ENCODE measurements at regions not wholly inside any gene's neighbourhood (a gene's known extent, or its start where the extent isn't known, plus 50 kb on each side); places are given as distances from the start of the nearest gene placed in this dataset.
A peak's percentile ranks its signal among the peaks of the same experiment; 100 is the strongest.
"Not testable (repeated sequence)": the region's sequence is repeated elsewhere in the genome, so short reads cannot be mapped to it uniquely, and the experiment has no call there.

GRCh38 chr10:61010863-61011262, 66.9 kb upstream of the RHOBTB1 start:
- no peak for DNase-seq (ENCODE audit: extremely low spot score in 2 of 2)
- no peak overlapping the region for H3K4me3 ChIP-seq
- no peak for TF ChIP-seq POLR2AphosphoS5 (IDR thresholded peaks at IDR 0.05; ENCODE audit: insufficient read depth in 1 of 2, low read depth in 1 of 2)
- no peak for TF ChIP-seq POLR2A (IDR thresholded peaks at IDR 0.05)
- no peak for TF ChIP-seq CTCF (IDR thresholded peaks at IDR 0.05)
- no peaks in the 10 kb centered on the region for H3K36me3 ChIP-seq
- H3K27ac ChIP-seq = no peak overlapping the region
- H3K27me3 ChIP-seq = no peaks in the 10 kb centered on the region
- H3K9me3 ChIP-seq = no peaks in the 10 kb centered on the region
- no peaks in the 10 kb centered on the region for H3K4me1 ChIP-seq
- intact Hi-C loops (cut with DNase I) = no loop called here

GRCh38 chr10:61003069-61003468, 59.1 kb upstream of the RHOBTB1 start:
- H3K9me3 ChIP-seq; H3K36me3 ChIP-seq; intact Hi-C loops (cut with DNase I): not testable (repeated sequence)

GRCh38 chr10:61001731-61002122, 57.7 kb upstream of the RHOBTB1 start:
- H3K27ac ChIP-seq = no peak overlapping the region

More at GRCh38 chr10:61003069-61003468, 59.1 kb upstream of the RHOBTB1 start:
- not testable (repeated sequence) for H3K4me1 ChIP-seq; H3K27me3 ChIP-seq; H3K27ac ChIP-seq; H3K4me3 ChIP-seq; DNase-seq (ENCODE audit: extremely low spot score in 2 of 2)

GRCh38 chr10:61000769-61001730, 57.1 kb upstream of the RHOBTB1 start:
- H3K27ac ChIP-seq = no peak overlapping the region
- intact Hi-C loops (cut with DNase I) = no loop called here

More at GRCh38 chr10:61001731-61002122, 57.7 kb upstream of the RHOBTB1 start:
- Histone ChIP-seq H3K4me3 (peak overlapping the region; percentile 51 to 63), H3K4me1 (peaks cover 6% of the 10 kb centered on the region), H3K9me3 (no peaks in the 10 kb centered on the region), H3K36me3 (no peaks in the 10 kb centered on the region), H3K27me3 (no peaks in the 10 kb centered on the region)
- TF ChIP-seq POLR2A (IDR thresholded peaks at IDR 0.05) (no peak), POLR2AphosphoS5 (IDR thresholded peaks at IDR 0.05; ENCODE audit: insufficient read depth in 1 of 2, low read depth in 1 of 2) (no peak), CTCF (IDR thresholded peaks at IDR 0.05) (no peak)
- DNase-seq (ENCODE audit: extremely low spot score in 2 of 2) = no peak
- intact Hi-C loops (cut with DNase I) = no loop called here

GRCh38 chr10:60998932-60999331, 54.9 kb upstream of the RHOBTB1 start:
- no peaks in the 10 kb centered on the region for H3K36me3 ChIP-seq
- H3K9me3 ChIP-seq = no peaks in the 10 kb centered on the region
- no peak for TF ChIP-seq CTCF (IDR thresholded peaks at IDR 0.05)
- TF ChIP-seq POLR2AphosphoS5 (IDR thresholded peaks at IDR 0.05; ENCODE audit: insufficient read depth in 1 of 2, low read depth in 1 of 2) = no peak
- no peak for TF ChIP-seq POLR2A (IDR thresholded peaks at IDR 0.05)
- intact Hi-C loops (cut with DNase I) = no loop called here
- peaks cover 6% of the 10 kb centered on the region for H3K4me1 ChIP-seq
- H3K27ac ChIP-seq = no peak overlapping the region
- H3K4me3 ChIP-seq = no peak overlapping the region
- no peaks in the 10 kb centered on the region for H3K27me3 ChIP-seq
- no peak for DNase-seq (ENCODE audit: extremely low spot score in 2 of 2)

More at GRCh38 chr10:61000769-61001730, 57.1 kb upstream of the RHOBTB1 start:
- TF ChIP-seq POLR2A (IDR thresholded peaks at IDR 0.05) (no peak), POLR2AphosphoS5 (IDR thresholded peaks at IDR 0.05; ENCODE audit: insufficient read depth in 1 of 2, low read depth in 1 of 2) (no peak), CTCF (IDR thresholded peaks at IDR 0.05) (no peak)
- H3K27me3 ChIP-seq = no peaks in the 10 kb centered on the region
- peak overlapping the region; percentile 51 to 63 for H3K4me3 ChIP-seq
- H3K9me3 ChIP-seq = no peaks in the 10 kb centered on the region
- DNase-seq (ENCODE audit: extremely low spot score in 2 of 2) = no peak
- H3K36me3 ChIP-seq = no peaks in the 10 kb centered on the region
- H3K4me1 ChIP-seq = peaks cover 6% of the 10 kb centered on the region

Data from vagina (tissue), 2 donors.